GM23338 (cell line): ENCODE measurements at regions not wholly inside any gene's neighbourhood (a gene's known extent, or its start where the extent isn't known, plus 50 kb on each side); places are given as distances from the start of the nearest gene placed in this dataset.
"Not testable (repeated sequence)": the region's sequence is repeated elsewhere in the genome, so short reads cannot be mapped to it uniquely, and the experiment has no call there.

Source experiments
- ATAC-seq: fragments of 200-7000 bp; cut with Tn5 transposase; 3 replicates; pipeline ENCODE4 v1.9.1; 2020
- DNase-seq: peaks from one replicate; pipeline ENCODE4 v3.0.0-alpha.2; 2015; ENCODE audit warnings: low spot score
- H2AFZ ChIP-seq: fragments of 200-600 bp; sonication (generic); 2 replicates; pipeline ENCODE4 v1.8.0; 2016; ENCODE audit warnings: antibody characterized with exemption, mild to moderate bottlenecking, moderate library complexity
- H3F3A ChIP-seq: fragments of 200-600 bp; sonication (generic); replicated peaks from 2 replicates; pipeline ENCODE4 v1.8.0; 2017; ENCODE audit warnings: antibody characterized with exemption, mixed run types, low read depth
- H3K27ac ChIP-seq: fragments of 200-600 bp; sonication (generic); 2 replicates; pipeline ENCODE4 v1.6.1; 2016; ENCODE audit warnings: low read depth
- H3K27me3 ChIP-seq: fragments of 200-600 bp; sonication (generic); 2 replicates; pipeline ENCODE4 v1.8.0; 2016; ENCODE audit warnings: mild to moderate bottlenecking, mixed run types, moderate library complexity; ENCODE audit not compliant: insufficient read depth
- H3K36me3 ChIP-seq: fragments of 200-600 bp; sonication (generic); 2 replicates; pipeline ENCODE4 v1.8.0; 2016; ENCODE audit warnings: mild to moderate bottlenecking; ENCODE audit not compliant: insufficient read depth
- H3K4me1 ChIP-seq: fragments of 200-600 bp; sonication (generic); 2 replicates; pipeline ENCODE4 v1.8.0; 2016; ENCODE audit warnings: mild to moderate bottlenecking, moderate library complexity; ENCODE audit not compliant: insufficient read depth
- H3K4me2 ChIP-seq: fragments of 200-600 bp; sonication (generic); 2 replicates; pipeline ENCODE4 v1.7.1; 2017; ENCODE audit warnings: mixed run types
- H3K4me3 ChIP-seq: fragments of 200-600 bp; sonication (generic); 2 replicates; pipeline ENCODE4 v1.6.1; 2016; ENCODE audit warnings: mixed run types
- H3K79me2 ChIP-seq: fragments of 200-600 bp; sonication (generic); replicated peaks from 2 replicates; pipeline ENCODE4 v1.8.0; 2017; ENCODE audit warnings: mild to moderate bottlenecking; ENCODE audit not compliant: insufficient read depth
- H3K9me2 ChIP-seq: fragments of 200-600 bp; sonication (generic); 2 replicates; pipeline ENCODE4 v1.8.0; 2017; ENCODE audit not compliant: insufficient read depth
- H4K20me1 ChIP-seq: fragments of 200-600 bp; sonication (generic); replicated peaks from 2 replicates; pipeline ENCODE4 v1.8.0; 2017; ENCODE audit warnings: mild to moderate bottlenecking; ENCODE audit not compliant: insufficient read depth
- H3K27ac Mint-ChIP-seq: 2 replicates; pipeline ENCODE4 v1.8.0; 2020; ENCODE audit warnings: inconsistent platforms, mild to moderate bottlenecking, moderate library complexity, mixed read lengths
- H3K27me3 Mint-ChIP-seq: 3 replicates; pipeline ENCODE4 v1.8.0; 2022; ENCODE audit warnings: low read depth, mild to moderate bottlenecking, moderate library complexity, mixed read lengths, inconsistent platforms; ENCODE audit not compliant: insufficient read depth, poor library complexity
- H3K36me3 Mint-ChIP-seq: 3 replicates; pipeline ENCODE4 v1.8.0; 2021; ENCODE audit warnings: low read depth, mild to moderate bottlenecking, inconsistent platforms, moderate library complexity, mixed read lengths
- H3K4me1 Mint-ChIP-seq: 3 replicates; pipeline ENCODE4 v1.8.0; 2020; ENCODE audit warnings: mild to moderate bottlenecking, inconsistent platforms, mixed read lengths
- H3K4me3 Mint-ChIP-seq: 3 replicates; pipeline ENCODE4 v1.8.0; 2021; ENCODE audit warnings: moderate library complexity, mild to moderate bottlenecking, inconsistent platforms, mixed read lengths
- H3K9me3 Mint-ChIP-seq: 3 replicates; pipeline ENCODE4 v1.8.0; 2020; ENCODE audit warnings: moderate library complexity, mild to moderate bottlenecking, inconsistent platforms, mixed read lengths
- CREB1 ChIP-seq: fragments of 250-450 bp; sonication (Bioruptor Pico); IDR thresholded peaks from 2 replicates; pipeline ENCODE4 v1.5.0; 2020; ENCODE audit warnings: low read depth, mild to moderate bottlenecking, moderate library complexity
- CTCF ChIP-seq, 2 experiments: fragments of 200-600 bp in 1 of 2; sonication (generic) in 1 of 2; conservative IDR thresholded peaks; 2 replicates each; pipeline versions ENCODE4 v1.5.1 to v1.6.1; 2016 to 2017; ENCODE audit warnings: antibody characterized with exemption in 2 of 2, low read depth in 2 of 2, mild to moderate bottlenecking in 2 of 2, moderate library complexity in 1 of 2
- EZH2 ChIP-seq: fragments of 200-600 bp; sonication (generic); IDR thresholded peaks from one replicate; pipeline ENCODE4 v1.8.0; 2017; ENCODE audit warnings: antibody characterized with exemption, mild to moderate bottlenecking, low read depth; ENCODE audit not compliant: unreplicated experiment
- JUNB ChIP-seq: IDR thresholded peaks from one replicate; pipeline ENCODE4 v1.6.1; 2016; ENCODE audit warnings: antibody characterized with exemption; ENCODE audit not compliant: unreplicated experiment
- NANOG ChIP-seq: IDR thresholded peaks from 2 replicates; pipeline ENCODE4 v1.6.1; 2016; ENCODE audit warnings: antibody characterized with exemption, borderline replicate concordance
- POLR2AphosphoS5 ChIP-seq: IDR thresholded peaks from 2 replicates; pipeline ENCODE4 v1.6.1; 2016; ENCODE audit warnings: antibody characterized with exemption, low read depth
- STAT1 ChIP-seq: IDR thresholded peaks from one replicate; pipeline ENCODE4 v1.6.1; 2016; ENCODE audit warnings: antibody characterized with exemption; ENCODE audit not compliant: unreplicated experiment
- ZNF114 ChIP-seq: fragments of 250-450 bp; sonication (Bioruptor Pico); IDR thresholded peaks from 2 replicates; pipeline ENCODE4 v1.5.0; 2020; ENCODE audit warnings: mild to moderate bottlenecking, moderate library complexity
- ZNF331 ChIP-seq: fragments of 250-450 bp; sonication (Bioruptor Pico); IDR thresholded peaks from 2 replicates; pipeline ENCODE4 v1.5.0; 2020; ENCODE audit warnings: low read depth, mild to moderate bottlenecking, moderate library complexity
- ZNF462 ChIP-seq: fragments of 250-450 bp; sonication (Bioruptor Pico); IDR thresholded peaks from 2 replicates; pipeline ENCODE4 v1.5.0; 2020; ENCODE audit warnings: mild to moderate bottlenecking, moderate library complexity
- TF ChIP-seq, protein P1 (sequence below): IDR thresholded peaks from one replicate; pipeline ENCODE4 v1.6.1; 2018; ENCODE audit warnings: antibody characterized with exemption; ENCODE audit not compliant: unreplicated experiment

DNA sequence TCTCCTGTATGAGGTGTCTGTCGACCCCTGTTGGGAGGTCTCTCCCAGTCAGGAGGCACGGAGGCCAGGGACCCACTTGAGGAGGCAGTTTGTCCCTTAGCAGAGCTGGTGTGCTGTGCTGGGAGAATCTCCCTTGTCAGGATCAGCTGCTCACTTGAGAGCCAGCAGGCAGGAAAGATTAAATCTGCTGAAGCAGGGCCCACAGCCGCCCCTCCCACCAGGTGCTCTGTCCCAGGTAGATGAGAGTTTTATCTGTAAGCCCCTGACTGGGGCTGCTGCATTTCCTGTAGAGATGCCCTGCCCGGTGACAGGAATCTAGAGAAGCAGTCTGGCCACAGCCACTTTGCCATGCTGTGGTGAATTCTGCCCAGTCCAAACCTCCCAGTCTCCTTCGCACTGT is 64.7 kb upstream of the SLC7A14 start:
- H3K79me2 ChIP-seq, H3K36me3 Mint-ChIP-seq, H3K27me3 ChIP-seq, H3K4me3 ChIP-seq, H3K4me1 ChIP-seq, H4K20me1 ChIP-seq, H3K9me3 Mint-ChIP-seq, H3F3A ChIP-seq, ATAC-seq, H3K36me3 ChIP-seq, H3K4me1 Mint-ChIP-seq, H3K9me2 ChIP-seq, DNase-seq, H3K27ac ChIP-seq, H3K4me2 ChIP-seq, H3K27ac Mint-ChIP-seq, H3K4me3 Mint-ChIP-seq, H3K27me3 Mint-ChIP-seq: not testable (repeated sequence)
- 0 out of 2 replicates have a peak overlapping the region, but pooled peaks have one; percentile 18 for H2AFZ ChIP-seq

GRCh38 chr3:170644711-170645110 is 58.8 kb upstream of the SLC7A14 start:
- H3K27me3 ChIP-seq = no peaks in the 10 kb centered on the region
- no peaks in the 10 kb centered on the region for H3K4me1 ChIP-seq
- peaks cover 13% of the 10 kb centered on the region for H3K9me2 ChIP-seq
- no peaks in the 10 kb centered on the region for H4K20me1 ChIP-seq
- no peak overlapping the region for H3K27ac ChIP-seq
- Mint-ChIP-seq H3K4me3 (no peak overlapping the region), H3K4me1 (0 out of 3 replicates have a peak, but pooled peaks cover 4% of the 10 kb centered on the region), H3K27ac (no peak overlapping the region), H3K36me3 (no peaks in the 10 kb centered on the region; the same call in 2 of the 3 replicates), H3K9me3 (no peaks in the 10 kb centered on the region), H3K27me3 (peaks cover 3% of the 10 kb centered on the region)
- H3K36me3 ChIP-seq = no peaks in the 10 kb centered on the region
- no peaks in the 10 kb centered on the region for H3K79me2 ChIP-seq
- H3K4me2 ChIP-seq = no peak overlapping the region
- DNase-seq (no peak), ATAC-seq (no peak)
- no peak overlapping the region for H3K4me3 ChIP-seq
- H2AFZ ChIP-seq = no peak overlapping the region
- no peaks in the 10 kb centered on the region for H3F3A ChIP-seq
- TF ChIP-seq ZNF114 (CRISPR knock-in tag) = no peak
- TF ChIP-seq ZNF462 (CRISPR knock-in tag) = no peak
- no peak for TF ChIP-seq NANOG
- TF ChIP-seq JUNB = no peak
- no peak for TF ChIP-seq POLR2AphosphoS5
- no peak for TF ChIP-seq STAT1
- TF ChIP-seq ZNF331 (CRISPR knock-in tag) = no peak
- no peak for TF ChIP-seq EZH2
- no peak for TF ChIP-seq CREB1 (CRISPR knock-in tag)
- no peak for TF ChIP-seq CTCF (conservative IDR thresholded peaks at IDR 0.05; ENCODE audit: low read depth in 2 of 2)
- TF ChIP-seq, protein P1, sequence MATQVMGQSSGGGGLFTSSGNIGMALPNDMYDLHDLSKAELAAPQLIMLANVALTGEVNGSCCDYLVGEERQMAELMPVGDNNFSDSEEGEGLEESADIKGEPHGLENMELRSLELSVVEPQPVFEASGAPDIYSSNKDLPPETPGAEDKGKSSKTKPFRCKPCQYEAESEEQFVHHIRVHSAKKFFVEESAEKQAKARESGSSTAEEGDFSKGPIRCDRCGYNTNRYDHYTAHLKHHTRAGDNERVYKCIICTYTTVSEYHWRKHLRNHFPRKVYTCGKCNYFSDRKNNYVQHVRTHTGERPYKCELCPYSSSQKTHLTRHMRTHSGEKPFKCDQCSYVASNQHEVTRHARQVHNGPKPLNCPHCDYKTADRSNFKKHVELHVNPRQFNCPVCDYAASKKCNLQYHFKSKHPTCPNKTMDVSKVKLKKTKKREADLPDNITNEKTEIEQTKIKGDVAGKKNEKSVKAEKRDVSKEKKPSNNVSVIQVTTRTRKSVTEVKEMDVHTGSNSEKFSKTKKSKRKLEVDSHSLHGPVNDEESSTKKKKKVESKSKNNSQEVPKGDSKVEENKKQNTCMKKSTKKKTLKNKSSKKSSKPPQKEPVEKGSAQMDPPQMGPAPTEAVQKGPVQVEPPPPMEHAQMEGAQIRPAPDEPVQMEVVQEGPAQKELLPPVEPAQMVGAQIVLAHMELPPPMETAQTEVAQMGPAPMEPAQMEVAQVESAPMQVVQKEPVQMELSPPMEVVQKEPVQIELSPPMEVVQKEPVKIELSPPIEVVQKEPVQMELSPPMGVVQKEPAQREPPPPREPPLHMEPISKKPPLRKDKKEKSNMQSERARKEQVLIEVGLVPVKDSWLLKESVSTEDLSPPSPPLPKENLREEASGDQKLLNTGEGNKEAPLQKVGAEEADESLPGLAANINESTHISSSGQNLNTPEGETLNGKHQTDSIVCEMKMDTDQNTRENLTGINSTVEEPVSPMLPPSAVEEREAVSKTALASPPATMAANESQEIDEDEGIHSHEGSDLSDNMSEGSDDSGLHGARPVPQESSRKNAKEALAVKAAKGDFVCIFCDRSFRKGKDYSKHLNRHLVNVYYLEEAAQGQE = no peak
